ENCODE measurements at regions not wholly inside any gene's neighbourhood (a gene's known extent, or its start where the extent isn't known, plus 50 kb on each side); places are given as distances from the start of the nearest gene placed in this dataset.
"Not testable (repeated sequence)": the region's sequence is repeated elsewhere in the genome, so short reads cannot be mapped to it uniquely, and the experiment has no call there.

- H3K4me3 ChIP-seq (ENCODE audit: control insufficient read depth, low read depth, low read length), result no peak overlapping the region
- DNase-seq (ENCODE audit: low read depth), result no peak
- no peak for TF ChIP-seq CTCF (IDR thresholded peaks at IDR 0.05; ENCODE audit: control insufficient read depth, insufficient read depth, low read depth, low read length, missing control alignments)
These were observed 522.9 kb downstream of the REEP3 start for GRCh38 chr10:64044098-64044497.

- DNase-seq (ENCODE audit: low read depth); H3K4me3 ChIP-seq (ENCODE audit: control insufficient read depth, low read depth, low read length): not testable (repeated sequence)
These were observed 523.9 kb downstream of the REEP3 start for GRCh38 chr10:64044957-64045632.

GRCh38 chr10:64054392-64054791 lies 533.2 kb downstream of the REEP3 start:
- DNase-seq (ENCODE audit: low read depth), result no peak
- no peak for TF ChIP-seq CTCF (IDR thresholded peaks at IDR 0.05; ENCODE audit: control insufficient read depth, insufficient read depth, low read depth, low read length, missing control alignments)
- H3K4me3 ChIP-seq (ENCODE audit: control insufficient read depth, low read depth, low read length), result no peak overlapping the region

- no peak overlapping the region for H3K4me3 ChIP-seq (ENCODE audit: control insufficient read depth, low read depth, low read length)
- no peak for DNase-seq (ENCODE audit: low read depth)
- no peak for TF ChIP-seq CTCF (IDR thresholded peaks at IDR 0.05; ENCODE audit: control insufficient read depth, insufficient read depth, low read depth, low read length, missing control alignments)
These were observed 538.7 kb downstream of the REEP3 start for GRCh38 chr10:64059884-64060283.

- TF ChIP-seq CTCF (IDR thresholded peaks at IDR 0.05; ENCODE audit: control insufficient read depth, insufficient read depth, low read depth, low read length, missing control alignments), result no peak
- no peak for DNase-seq (ENCODE audit: low read depth)
- H3K4me3 ChIP-seq (ENCODE audit: control insufficient read depth, low read depth, low read length), result no peak overlapping the region
These were observed 539.2 kb downstream of the REEP3 start for GRCh38 chr10:64060389-64060788.

- no peak for TF ChIP-seq CTCF (IDR thresholded peaks at IDR 0.05; ENCODE audit: control insufficient read depth, insufficient read depth, low read depth, low read length, missing control alignments)
- DNase-seq (ENCODE audit: low read depth), result no peak
- H3K4me3 ChIP-seq (ENCODE audit: control insufficient read depth, low read depth, low read length), result no peak overlapping the region
These were observed 541.6 kb downstream of the REEP3 start for GRCh38 chr10:64062793-64063192.

- H3K4me3 ChIP-seq (ENCODE audit: control insufficient read depth, low read depth, low read length), result no peak overlapping the region
- no peak for TF ChIP-seq CTCF (IDR thresholded peaks at IDR 0.05; ENCODE audit: control insufficient read depth, insufficient read depth, low read depth, low read length, missing control alignments)
- no peak for DNase-seq (ENCODE audit: low read depth)
These were observed 545.9 kb downstream of the REEP3 start for GRCh38 chr10:64067009-64067606.

Measured in AG09309 (cell line).